HEK293 (cell line): ENCODE measurements at regions not wholly inside any gene's neighbourhood (a gene's known extent, or its start where the extent isn't known, plus 50 kb on each side); places are given as distances from the start of the nearest gene placed in this dataset.

Source experiments
- CTCF ChIA-PET: fragments of 350-600 bp; formaldehyde crosslinking; extraction: SDS; loops from one replicate; lab custom pipeline; 2021; ENCODE audit warnings: antibody characterized with exemption; lab: Yijun Ruan, JAX
- POLR2A ChIA-PET: fragments of 300-600 bp; formaldehyde crosslinking; extraction: SDS; loops from one replicate; lab custom pipeline; 2020; ENCODE audit warnings: antibody characterized with exemption, inconsistent platforms; lab: Yijun Ruan, JAX
- H3K27ac ChIP-seq: fragments of 200-500 bp; sonication (Bioruptor generic); 2 replicates; pipeline ENCODE4 v1.5.1; 2014; ENCODE audit warnings: low read depth, low read length, control low read depth, inconsistent platforms; ENCODE audit errors: extremely low read depth
- H3K36me3 ChIP-seq, 2 experiments: fragments of 200-500 bp in 1 of 2; sonication (Bioruptor generic) in 1 of 2; 1 replicate in 1 of 2; 2 replicates in 1 of 2; pipeline ENCODE4 v1.5.1; 2014 to 2017; ENCODE audit warnings: inconsistent platforms in 2 of 2, low read length in 2 of 2; ENCODE audit not compliant: control insufficient read depth in 2 of 2, insufficient read depth in 1 of 2
- H3K4me1 ChIP-seq: fragments of 200-500 bp; sonication (Bioruptor generic); 2 replicates; pipeline ENCODE4 v1.5.1; 2014; ENCODE audit warnings: mild to moderate bottlenecking, low read length, inconsistent platforms; ENCODE audit not compliant: control insufficient read depth, insufficient read depth
- H3K4me3 ChIP-seq: 2 replicates; pipeline ENCODE4 v1.5.1; 2011; ENCODE audit warnings: low read depth, mild to moderate bottlenecking, control low read depth, low read length, moderate library complexity
- H3K9me3 ChIP-seq: fragments of 200-500 bp; sonication (Bioruptor generic); 2 replicates; pipeline ENCODE4 v1.5.1; 2014; ENCODE audit warnings: low read depth, low read length, inconsistent platforms; ENCODE audit not compliant: control insufficient read depth, insufficient read depth
- GLI2 ChIP-seq: fragments of 450-650 bp; formaldehyde crosslinking; IDR thresholded peaks from 2 replicates; pipeline ENCODE4; 2017; ENCODE audit warnings: missing biosample characterization, missing genetic modification characterization, low read depth, borderline replicate concordance
- GLI4 ChIP-seq: fragments of 450-650 bp; formaldehyde crosslinking; IDR thresholded peaks from 2 replicates; pipeline ENCODE4 v1.5.1; 2016; ENCODE audit warnings: missing biosample characterization, missing genetic modification characterization
- KLF8 ChIP-seq: fragments of 450-650 bp; formaldehyde crosslinking; IDR thresholded peaks from 2 replicates; pipeline ENCODE4 v1.5.1; 2016; ENCODE audit warnings: missing biosample characterization, missing genetic modification characterization
- OVOL3 ChIP-seq: fragments of 450-650 bp; formaldehyde crosslinking; IDR thresholded peaks from 2 replicates; pipeline ENCODE4 v1.5.1; 2016; ENCODE audit warnings: missing biosample characterization, missing genetic modification characterization
- SETDB1 ChIP-seq: IDR thresholded peaks from one replicate; pipeline ENCODE4 v1.6.1; 2017; ENCODE audit warnings: mild to moderate bottlenecking, low read length, moderate library complexity, mixed read lengths; ENCODE audit not compliant: insufficient read length
- TRIM28 ChIP-seq: IDR thresholded peaks from 2 replicates; pipeline ENCODE4 v1.6.1; 2011; ENCODE audit warnings: low read length, control low read depth, borderline replicate concordance
- ZBTB48 ChIP-seq: fragments of 450-650 bp; formaldehyde crosslinking; IDR thresholded peaks from 2 replicates; pipeline ENCODE4 v1.5.1; 2016; ENCODE audit warnings: missing biosample characterization, missing genetic modification characterization
- ZFP41 ChIP-seq: fragments of 450-650 bp; formaldehyde crosslinking; IDR thresholded peaks from 2 replicates; pipeline ENCODE4 v1.5.1; 2016; ENCODE audit warnings: missing biosample characterization, missing genetic modification characterization, borderline replicate concordance
- ZNF146 ChIP-seq: fragments of 450-650 bp; formaldehyde crosslinking; IDR thresholded peaks from 2 replicates; pipeline ENCODE4 v1.5.1; 2016; ENCODE audit warnings: missing biosample characterization, missing genetic modification characterization
- ZNF157 ChIP-seq: fragments of 450-650 bp; formaldehyde crosslinking; IDR thresholded peaks from 2 replicates; pipeline ENCODE4 v1.5.1; 2016; ENCODE audit warnings: missing biosample characterization, missing genetic modification characterization
- ZNF274 ChIP-seq, 2 experiments: fragments of 200-500 bp in 1 of 2; fragments of 450-650 bp in 1 of 2; sonication (Bioruptor generic) in 1 of 2; formaldehyde crosslinking in 1 of 2; IDR thresholded peaks; 2 replicates each; pipeline versions ENCODE4 v1.5.1 to v1.6.1; 2014 to 2016; ENCODE audit warnings: borderline replicate concordance in 1 of 2, inconsistent platforms in 1 of 2, low read length in 1 of 2, missing biosample characterization in 1 of 2, missing genetic modification characterization in 1 of 2
- ZNF302 ChIP-seq: fragments of 450-650 bp; formaldehyde crosslinking; IDR thresholded peaks from 2 replicates; pipeline ENCODE4 v1.5.1; 2016; ENCODE audit warnings: missing biosample characterization, missing genetic modification characterization, low read depth
- ZNF423 ChIP-seq: fragments of 450-650 bp; formaldehyde crosslinking; IDR thresholded peaks from 2 replicates; pipeline ENCODE4 v1.5.1; 2016; ENCODE audit warnings: missing biosample characterization, missing genetic modification characterization
- ZNF473 ChIP-seq: fragments of 450-650 bp; formaldehyde crosslinking; IDR thresholded peaks from 2 replicates; pipeline ENCODE4 v1.5.1; 2017; ENCODE audit warnings: missing biosample characterization, missing genetic modification characterization
- ZNF48 ChIP-seq: fragments of 450-650 bp; formaldehyde crosslinking; IDR thresholded peaks from 2 replicates; pipeline ENCODE4 v1.5.1; 2016; ENCODE audit warnings: missing biosample characterization, missing genetic modification characterization
- ZNF514 ChIP-seq: fragments of 450-650 bp; formaldehyde crosslinking; IDR thresholded peaks from 2 replicates; pipeline ENCODE4 v1.5.1; 2016; ENCODE audit warnings: missing biosample characterization, missing genetic modification characterization
- ZNF529 ChIP-seq: fragments of 450-650 bp; formaldehyde crosslinking; IDR thresholded peaks from 2 replicates; pipeline ENCODE4 v1.5.1; 2017; ENCODE audit warnings: missing genetic modification characterization, missing biosample characterization; ENCODE audit not compliant: insufficient replicate concordance
- ZNF549 ChIP-seq: fragments of 450-650 bp; IDR thresholded peaks from 2 replicates; pipeline ENCODE4 v1.5.1; 2018; ENCODE audit warnings: missing biosample characterization, missing genetic modification characterization, mild to moderate bottlenecking, inconsistent platforms, moderate library complexity
- ZNF626 ChIP-seq: fragments of 450-650 bp; sonication (Bioruptor Pico); formaldehyde crosslinking; IDR thresholded peaks from 2 replicates; pipeline ENCODE4 v1.5.1; 2018; ENCODE audit warnings: missing biosample characterization, missing genetic modification characterization, inconsistent platforms
- ZNF747 ChIP-seq: fragments of 450-650 bp; formaldehyde crosslinking; IDR thresholded peaks from 2 replicates; pipeline ENCODE4 v1.5.1; 2016; ENCODE audit warnings: missing biosample characterization, missing genetic modification characterization
- ZNF76 ChIP-seq: fragments of 450-650 bp; formaldehyde crosslinking; IDR thresholded peaks from 2 replicates; pipeline ENCODE4; 2016; ENCODE audit warnings: low read depth, missing biosample characterization, missing genetic modification characterization, borderline replicate concordance
- ZNF837 ChIP-seq: fragments of 450-650 bp; formaldehyde crosslinking; IDR thresholded peaks from 2 replicates; pipeline ENCODE4 v1.5.1; 2016; ENCODE audit warnings: missing biosample characterization, missing genetic modification characterization
- TF ChIP-seq, protein P1 (sequence below): fragments of 450-650 bp; formaldehyde crosslinking; IDR thresholded peaks from 2 replicates; pipeline ENCODE4 v1.5.1; 2016; ENCODE audit warnings: missing biosample characterization, missing genetic modification characterization
- TF ChIP-seq, protein P2 (sequence below): IDR thresholded peaks from 2 replicates; pipeline ENCODE4 v1.6.1; 2011; ENCODE audit warnings: mild to moderate bottlenecking, low read depth, low read length, borderline replicate concordance
- TF ChIP-seq, protein P3 (sequence below): fragments of 450-650 bp; formaldehyde crosslinking; IDR thresholded peaks from 2 replicates; pipeline ENCODE4 v1.5.1; 2017; ENCODE audit warnings: missing biosample characterization, mild to moderate bottlenecking, missing genetic modification characterization, moderate library complexity
- TF ChIP-seq, protein P4 (sequence below): fragments of 450-650 bp; formaldehyde crosslinking; IDR thresholded peaks from 2 replicates; pipeline ENCODE4 v1.5.1; 2016; ENCODE audit warnings: missing biosample characterization, missing genetic modification characterization

DNA sequence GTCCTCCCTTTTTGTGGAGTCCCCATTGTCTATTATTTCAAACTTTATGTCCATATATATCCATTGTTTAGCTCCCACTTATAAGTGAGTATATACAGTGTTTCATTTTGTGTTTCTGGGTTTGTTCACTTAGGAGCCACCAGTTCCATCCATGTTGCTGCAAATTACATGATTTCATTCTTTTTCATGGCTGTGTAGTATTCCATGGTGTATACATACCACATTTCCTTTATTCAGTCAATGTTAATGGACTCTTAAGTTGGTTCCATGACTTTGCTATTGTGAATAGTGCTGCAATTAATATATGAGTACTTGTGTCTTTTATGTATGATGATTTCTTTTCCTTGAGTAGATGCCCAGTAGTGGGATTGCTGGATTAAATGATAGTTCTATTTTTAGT is 329.1 kb downstream of the AR start:
- Histone ChIP-seq H3K36me3 (no peaks in the 10 kb centered on the region), H3K4me3 (no peak overlapping the region), H3K4me1 (no peaks in the 10 kb centered on the region), H3K9me3 (peaks cover 4% of the 10 kb centered on the region)
- CTCF ChIA-PET: no interaction called here
- TF ChIP-seq ZNF76 (tag by site-specific recombination) (no peak), GLI2 (no peak), ZNF146 (tag by site-specific recombination) (peak; percentile 71), ZNF514 (tag by site-specific recombination) (no peak)
- TF ChIP-seq, all 188 proteins: peak for 1
- POLR2A ChIA-PET: no interaction called here
- H3K27ac ChIP-seq: no peak overlapping the region

DNA sequence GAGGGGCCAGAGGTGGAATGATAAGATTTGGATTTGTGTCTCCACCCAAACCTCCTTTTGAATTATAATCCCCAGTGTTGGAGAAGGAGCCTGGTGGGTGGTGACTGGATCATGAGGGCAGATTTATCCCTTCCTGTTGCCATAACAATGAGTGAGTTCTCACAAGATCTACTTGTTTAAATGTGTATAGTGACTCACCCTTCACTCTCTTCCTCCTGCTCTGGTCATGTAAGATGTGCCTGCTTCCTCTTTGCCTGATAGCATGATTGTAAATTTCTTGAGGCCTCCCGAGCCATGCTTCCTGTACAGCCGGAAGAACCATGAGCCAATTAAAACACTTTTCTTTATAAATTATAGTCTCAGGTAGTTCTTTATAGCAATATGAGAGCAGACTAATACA is 348.6 kb downstream of the AR start:
- POLR2A ChIA-PET: no interaction called here
- TF ChIP-seq ZNF473: no peak
- TF ChIP-seq, all 188 proteins: peak for 0
- H3K27ac ChIP-seq: no peak overlapping the region
- no peaks in the 10 kb centered on the region for H3K36me3 ChIP-seq
- peaks cover 8% of the 10 kb centered on the region; the same call in 1 of the 2 replicates for H3K9me3 ChIP-seq
- CTCF ChIA-PET: no interaction called here
- H3K4me1 ChIP-seq: no peaks in the 10 kb centered on the region
- no peak overlapping the region for H3K4me3 ChIP-seq

DNA sequence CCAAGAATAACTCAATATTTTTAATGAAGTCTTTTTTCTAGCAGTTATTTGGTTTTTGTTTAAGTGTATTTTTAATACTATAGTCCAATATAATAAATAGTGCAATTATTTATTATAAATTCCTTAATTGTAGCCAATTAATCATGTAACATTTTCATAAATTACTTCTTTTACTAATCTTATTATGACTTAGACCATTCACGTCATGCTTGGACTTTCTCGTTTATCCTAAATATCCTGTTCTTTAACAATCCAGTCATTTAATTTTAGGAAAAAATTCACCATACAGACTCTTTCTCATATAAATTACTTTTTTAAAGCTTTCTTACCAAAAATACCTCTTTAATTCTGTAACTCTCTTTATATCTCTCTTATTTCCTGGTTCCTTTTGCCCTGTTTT is 350.1 kb downstream of the AR start:
- CTCF ChIA-PET: no interaction called here
- no peak overlapping the region for H3K4me3 ChIP-seq
- H3K36me3 ChIP-seq: no peaks in the 10 kb centered on the region
- TF ChIP-seq ZNF747 (tag by site-specific recombination) (no peak), ZNF274 (IDR thresholded peaks at IDR 0.05; ENCODE audit: low read length) (no peak), ZNF274 (tag by site-specific recombination; IDR thresholded peaks at IDR 0.05; ENCODE audit: borderline replicate concordance) (no peak), SETDB1 (peak; percentile 97), ZNF157 (tag by site-specific recombination) (no peak), KLF8 (0 out of 2 replicates have a peak, but pooled peaks have one; percentile 16), ZBTB48 (tag by site-specific recombination) (no peak), ZNF514 (tag by site-specific recombination) (no peak), ZNF549 (tag by site-specific recombination) (0 out of 2 replicates have a peak, but pooled peaks have one; percentile 24), OVOL3 (no peak), ZNF626 (tag by site-specific recombination) (peak; percentile 84), ZNF529 (tag by site-specific recombination) (peak; percentile 38), TRIM28 (peak; percentile 85), ZNF837 (no peak), GLI4 (no peak), ZNF423 (tag by site-specific recombination) (no peak), ZNF302 (no peak), ZNF48 (no peak), ZFP41 (no peak)
- TF ChIP-seq, protein P1, sequence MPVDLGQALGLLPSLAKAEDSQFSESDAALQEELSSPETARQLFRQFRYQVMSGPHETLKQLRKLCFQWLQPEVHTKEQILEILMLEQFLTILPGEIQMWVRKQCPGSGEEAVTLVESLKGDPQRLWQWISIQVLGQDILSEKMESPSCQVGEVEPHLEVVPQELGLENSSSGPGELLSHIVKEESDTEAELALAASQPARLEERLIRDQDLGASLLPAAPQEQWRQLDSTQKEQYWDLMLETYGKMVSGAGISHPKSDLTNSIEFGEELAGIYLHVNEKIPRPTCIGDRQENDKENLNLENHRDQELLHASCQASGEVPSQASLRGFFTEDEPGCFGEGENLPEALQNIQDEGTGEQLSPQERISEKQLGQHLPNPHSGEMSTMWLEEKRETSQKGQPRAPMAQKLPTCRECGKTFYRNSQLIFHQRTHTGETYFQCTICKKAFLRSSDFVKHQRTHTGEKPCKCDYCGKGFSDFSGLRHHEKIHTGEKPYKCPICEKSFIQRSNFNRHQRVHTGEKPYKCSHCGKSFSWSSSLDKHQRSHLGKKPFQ (tag by site-specific recombination): no peak
- TF ChIP-seq, protein P2, sequence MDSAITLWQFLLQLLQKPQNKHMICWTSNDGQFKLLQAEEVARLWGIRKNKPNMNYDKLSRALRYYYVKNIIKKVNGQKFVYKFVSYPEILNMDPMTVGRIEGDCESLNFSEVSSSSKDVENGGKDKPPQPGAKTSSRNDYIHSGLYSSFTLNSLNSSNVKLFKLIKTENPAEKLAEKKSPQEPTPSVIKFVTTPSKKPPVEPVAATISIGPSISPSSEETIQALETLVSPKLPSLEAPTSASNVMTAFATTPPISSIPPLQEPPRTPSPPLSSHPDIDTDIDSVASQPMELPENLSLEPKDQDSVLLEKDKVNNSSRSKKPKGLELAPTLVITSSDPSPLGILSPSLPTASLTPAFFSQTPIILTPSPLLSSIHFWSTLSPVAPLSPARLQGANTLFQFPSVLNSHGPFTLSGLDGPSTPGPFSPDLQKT: no peak
- TF ChIP-seq, protein P3, sequence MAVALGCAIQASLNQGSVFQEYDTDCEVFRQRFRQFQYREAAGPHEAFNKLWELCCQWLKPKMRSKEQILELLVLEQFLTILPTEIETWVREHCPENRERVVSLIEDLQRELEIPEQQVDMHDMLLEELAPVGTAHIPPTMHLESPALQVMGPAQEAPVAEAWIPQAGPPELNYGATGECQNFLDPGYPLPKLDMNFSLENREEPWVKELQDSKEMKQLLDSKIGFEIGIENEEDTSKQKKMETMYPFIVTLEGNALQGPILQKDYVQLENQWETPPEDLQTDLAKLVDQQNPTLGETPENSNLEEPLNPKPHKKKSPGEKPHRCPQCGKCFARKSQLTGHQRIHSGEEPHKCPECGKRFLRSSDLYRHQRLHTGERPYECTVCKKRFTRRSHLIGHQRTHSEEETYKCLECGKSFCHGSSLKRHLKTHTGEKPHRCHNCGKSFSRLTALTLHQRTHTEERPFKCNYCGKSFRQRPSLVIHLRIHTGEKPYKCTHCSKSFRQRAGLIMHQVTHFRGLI (tag by site-specific recombination): no peak
- TF ChIP-seq, protein P4, sequence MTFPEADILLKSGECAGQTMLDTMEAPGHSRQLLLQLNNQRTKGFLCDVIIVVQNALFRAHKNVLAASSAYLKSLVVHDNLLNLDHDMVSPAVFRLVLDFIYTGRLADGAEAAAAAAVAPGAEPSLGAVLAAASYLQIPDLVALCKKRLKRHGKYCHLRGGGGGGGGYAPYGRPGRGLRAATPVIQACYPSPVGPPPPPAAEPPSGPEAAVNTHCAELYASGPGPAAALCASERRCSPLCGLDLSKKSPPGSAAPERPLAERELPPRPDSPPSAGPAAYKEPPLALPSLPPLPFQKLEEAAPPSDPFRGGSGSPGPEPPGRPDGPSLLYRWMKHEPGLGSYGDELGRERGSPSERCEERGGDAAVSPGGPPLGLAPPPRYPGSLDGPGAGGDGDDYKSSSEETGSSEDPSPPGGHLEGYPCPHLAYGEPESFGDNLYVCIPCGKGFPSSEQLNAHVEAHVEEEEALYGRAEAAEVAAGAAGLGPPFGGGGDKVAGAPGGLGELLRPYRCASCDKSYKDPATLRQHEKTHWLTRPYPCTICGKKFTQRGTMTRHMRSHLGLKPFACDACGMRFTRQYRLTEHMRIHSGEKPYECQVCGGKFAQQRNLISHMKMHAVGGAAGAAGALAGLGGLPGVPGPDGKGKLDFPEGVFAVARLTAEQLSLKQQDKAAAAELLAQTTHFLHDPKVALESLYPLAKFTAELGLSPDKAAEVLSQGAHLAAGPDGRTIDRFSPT (tag by site-specific recombination): no peak
- no peak overlapping the region for H3K27ac ChIP-seq
- no peaks in the 10 kb centered on the region for H3K4me1 ChIP-seq
- H3K9me3 ChIP-seq: peaks cover 12% of the 10 kb centered on the region
- POLR2A ChIA-PET: no interaction called here
